GM12873 (cell line): ENCODE measurements at regions not wholly inside any gene's neighbourhood (a gene's known extent, or its start where the extent isn't known, plus 50 kb on each side); places are given as distances from the start of the nearest gene placed in this dataset.

Experiments used
- TF ChIP-seq, protein P1 (sequence below): IDR thresholded peaks from 2 replicates; pipeline ENCODE4 v1.5.1; 2012; ENCODE audit warnings: low read depth, mild to moderate bottlenecking, moderate library complexity, low read length, control low read depth; ENCODE audit not compliant: insufficient read depth; ENCODE audit errors: missing control alignments

DNA sequence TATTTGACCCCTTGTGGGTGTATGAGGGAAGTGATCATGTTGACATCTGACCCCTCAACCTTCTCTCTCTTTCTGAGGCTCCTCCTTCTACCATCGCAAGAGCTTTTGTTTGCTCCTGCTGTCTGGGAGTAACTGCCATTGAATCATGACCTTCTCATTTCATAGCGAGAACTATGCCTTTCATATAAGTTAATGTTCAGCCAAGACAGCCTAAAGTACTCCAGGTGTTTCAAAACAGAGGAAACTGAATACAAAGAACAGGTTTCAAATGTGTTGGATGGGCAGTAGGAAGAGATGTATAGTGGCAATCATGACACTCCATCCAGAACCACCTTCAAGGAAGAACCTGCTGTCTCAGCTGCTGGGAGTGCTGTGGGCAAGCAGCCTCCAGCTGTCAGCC, 403.1 kb downstream of the MID1IP1 start:
- TF ChIP-seq, protein P1, sequence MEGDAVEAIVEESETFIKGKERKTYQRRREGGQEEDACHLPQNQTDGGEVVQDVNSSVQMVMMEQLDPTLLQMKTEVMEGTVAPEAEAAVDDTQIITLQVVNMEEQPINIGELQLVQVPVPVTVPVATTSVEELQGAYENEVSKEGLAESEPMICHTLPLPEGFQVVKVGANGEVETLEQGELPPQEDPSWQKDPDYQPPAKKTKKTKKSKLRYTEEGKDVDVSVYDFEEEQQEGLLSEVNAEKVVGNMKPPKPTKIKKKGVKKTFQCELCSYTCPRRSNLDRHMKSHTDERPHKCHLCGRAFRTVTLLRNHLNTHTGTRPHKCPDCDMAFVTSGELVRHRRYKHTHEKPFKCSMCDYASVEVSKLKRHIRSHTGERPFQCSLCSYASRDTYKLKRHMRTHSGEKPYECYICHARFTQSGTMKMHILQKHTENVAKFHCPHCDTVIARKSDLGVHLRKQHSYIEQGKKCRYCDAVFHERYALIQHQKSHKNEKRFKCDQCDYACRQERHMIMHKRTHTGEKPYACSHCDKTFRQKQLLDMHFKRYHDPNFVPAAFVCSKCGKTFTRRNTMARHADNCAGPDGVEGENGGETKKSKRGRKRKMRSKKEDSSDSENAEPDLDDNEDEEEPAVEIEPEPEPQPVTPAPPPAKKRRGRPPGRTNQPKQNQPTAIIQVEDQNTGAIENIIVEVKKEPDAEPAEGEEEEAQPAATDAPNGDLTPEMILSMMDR, result no peak

- TF ChIP-seq, protein P1, result no peak
Measured at GRCh38 chrX:39204945-39205344, 403.7 kb downstream of the MID1IP1 start.

DNA sequence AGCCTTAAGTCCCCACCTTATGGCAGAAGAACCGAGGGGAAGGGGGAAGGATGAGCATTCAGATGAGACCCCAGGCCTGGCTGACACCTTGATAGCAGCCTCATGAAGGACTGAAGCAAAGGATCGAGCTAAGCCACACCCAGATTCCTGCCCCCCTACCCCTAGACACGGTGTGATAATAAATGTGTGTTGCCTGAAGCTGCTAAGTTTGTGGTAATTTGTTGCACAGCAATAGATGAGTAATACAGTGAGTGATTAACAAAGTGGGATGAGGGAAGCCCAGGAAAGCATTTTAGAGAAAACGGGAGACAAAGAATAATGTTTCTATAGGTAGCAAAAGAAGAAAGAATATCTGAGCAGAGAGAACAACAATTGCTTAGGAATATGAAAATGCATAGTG, 404.2 kb downstream of the MID1IP1 start:
- TF ChIP-seq, protein P1, result no peak

- TF ChIP-seq, protein P1, result no peak
Measured at GRCh38 chrX:39206399-39207145, 405.3 kb downstream of the MID1IP1 start.

- TF ChIP-seq, protein P1, result no peak
Measured at GRCh38 chrX:39211501-39211900, 410.2 kb downstream of the MID1IP1 start.

GRCh38 chrX:39212456-39212855, 411.2 kb downstream of the MID1IP1 start:
- TF ChIP-seq, protein P1, result no peak

GRCh38 chrX:39214387-39215126, 413.3 kb downstream of the MID1IP1 start:
- TF ChIP-seq, protein P1, result no peak
